ENCODE measurements at regions not wholly inside any gene's neighbourhood (a gene's known extent, or its start where the extent isn't known, plus 50 kb on each side); places are given as distances from the start of the nearest gene placed in this dataset.

- Mint-ChIP-seq H3K9me3 (ENCODE audit: unreplicated experiment) (peaks cover 4% of the 10 kb centered on the region), H3K27ac (ENCODE audit: low read depth, unreplicated experiment) (no peak overlapping the region), H3K27me3 (ENCODE audit: insufficient read depth, unreplicated experiment) (peaks cover 52% of the 10 kb centered on the region), H3K36me3 (ENCODE audit: insufficient read depth, unreplicated experiment) (no peaks in the 10 kb centered on the region), H3K4me3 (ENCODE audit: unreplicated experiment) (no peak overlapping the region), H3K4me1 (ENCODE audit: insufficient read depth, unreplicated experiment) (no peaks in the 10 kb centered on the region)
- intact Hi-C loops (cut with micrococcal nuclease) = no loop called here
- ChIA-PET CTCF (interaction anchor here (0.8 kb wide), 1 partner anchor 16 kb away, joined by 3 read pairs; no protein-coding TSS in a partner anchor), POLR2A (no interaction called here)
- TF ChIP-seq CTCF (IDR thresholded peaks at IDR 0.05; ENCODE audit: unreplicated experiment) = no peak
- BruUV-seq (replicated peaks) = no TSS peak
- no peak for DNase-seq (ENCODE audit: unreplicated experiment)
These were observed 292.0 kb downstream of the RPLP1 start for GRCh38 chr15:69744391-69745162.

GRCh38 chr15:69747193-69747592 is 294.6 kb downstream of the RPLP1 start:
- no peak for DNase-seq (ENCODE audit: unreplicated experiment)
- peaks cover 6% of the 10 kb centered on the region for H3K9me3 Mint-ChIP-seq (ENCODE audit: unreplicated experiment)
- no peak overlapping the region for H3K4me3 Mint-ChIP-seq (ENCODE audit: unreplicated experiment)
- CTCF ChIA-PET = interaction anchor here (1.2 kb wide), 1 partner anchor 19 kb away, joined by 4 read pairs; no protein-coding TSS in a partner anchor
- no peaks in the 10 kb centered on the region for H3K36me3 Mint-ChIP-seq (ENCODE audit: insufficient read depth, unreplicated experiment)
- H3K4me1 Mint-ChIP-seq (ENCODE audit: insufficient read depth, unreplicated experiment) = no peaks in the 10 kb centered on the region
- H3K27me3 Mint-ChIP-seq (ENCODE audit: insufficient read depth, unreplicated experiment) = peaks cover 44% of the 10 kb centered on the region
- POLR2A ChIA-PET = no interaction called here
- H3K27ac Mint-ChIP-seq (ENCODE audit: low read depth, unreplicated experiment) = no peak overlapping the region
- no TSS peak for BruUV-seq (replicated peaks)
- intact Hi-C loops (cut with micrococcal nuclease) = no loop called here
- TF ChIP-seq CTCF (IDR thresholded peaks at IDR 0.05; ENCODE audit: unreplicated experiment) = no peak

- peaks cover 35% of the 10 kb centered on the region for H3K27me3 Mint-ChIP-seq (ENCODE audit: insufficient read depth, unreplicated experiment)
- BruUV-seq (replicated peaks) = no TSS peak
- TF ChIP-seq CTCF (IDR thresholded peaks at IDR 0.05; ENCODE audit: unreplicated experiment) = no peak
- H3K4me3 Mint-ChIP-seq (ENCODE audit: unreplicated experiment) = no peak overlapping the region
- ChIA-PET CTCF (interaction anchor here (0.8 to 1.4 kb wide), 4 partner anchors 14 to 1271 kb away, joined by 3 to 4 read pairs (median 4); no protein-coding TSS in a partner anchor), POLR2A (interaction anchor here (0.9 kb wide), 1 partner anchor 12 kb away, joined by 3 read pairs; no protein-coding TSS in a partner anchor)
- H3K36me3 Mint-ChIP-seq (ENCODE audit: insufficient read depth, unreplicated experiment) = no peaks in the 10 kb centered on the region
- DNase-seq (ENCODE audit: unreplicated experiment) = no peak
- H3K27ac Mint-ChIP-seq (ENCODE audit: low read depth, unreplicated experiment) = no peak overlapping the region
- intact Hi-C loops (cut with micrococcal nuclease) = no loop called here
- peaks cover 12% of the 10 kb centered on the region for H3K9me3 Mint-ChIP-seq (ENCODE audit: unreplicated experiment)
- H3K4me1 Mint-ChIP-seq (ENCODE audit: insufficient read depth, unreplicated experiment) = no peaks in the 10 kb centered on the region
These were observed 295.5 kb downstream of the RPLP1 start for GRCh38 chr15:69748131-69748530.

GRCh38 chr15:69748576-69749185 is 296.1 kb downstream of the RPLP1 start:
- BruUV-seq (replicated peaks) = no TSS peak
- ChIA-PET POLR2A (interaction anchor here (0.9 kb wide), 1 partner anchor 11 kb away, joined by 3 read pairs; no protein-coding TSS in a partner anchor), CTCF (interaction anchor here (0.8 to 1.4 kb wide), 3 partner anchors 9 to 1272 kb away, joined by 3 to 4 read pairs (median 3); no protein-coding TSS in a partner anchor)
- Mint-ChIP-seq H3K36me3 (ENCODE audit: insufficient read depth, unreplicated experiment) (no peaks in the 10 kb centered on the region), H3K9me3 (ENCODE audit: unreplicated experiment) (peaks cover 14% of the 10 kb centered on the region), H3K27ac (ENCODE audit: low read depth, unreplicated experiment) (no peak overlapping the region), H3K27me3 (ENCODE audit: insufficient read depth, unreplicated experiment) (peaks cover 29% of the 10 kb centered on the region), H3K4me1 (ENCODE audit: insufficient read depth, unreplicated experiment) (no peaks in the 10 kb centered on the region), H3K4me3 (ENCODE audit: unreplicated experiment) (no peak overlapping the region)
- intact Hi-C loops (cut with micrococcal nuclease) = no loop called here
- DNase-seq (ENCODE audit: unreplicated experiment) = no peak
- TF ChIP-seq CTCF (IDR thresholded peaks at IDR 0.05; ENCODE audit: unreplicated experiment) = no peak
